Thyroid gland (tissue), 4 donors: ENCODE measurements at regions not wholly inside any gene's neighbourhood (a gene's known extent, or its start where the extent isn't known, plus 50 kb on each side); places are given as distances from the start of the nearest gene placed in this dataset.

Experiments used
- CTCF ChIP-seq, 6 experiments: fragments of 200-600 bp in 3 of 6; fragments of 450-650 bp in 3 of 6; sonication (generic) in 3 of 6; IDR thresholded peaks; one replicate each; pipeline ENCODE4 v1.5.1; 2016 to 2019; ENCODE audit warnings: antibody characterized with exemption in 6 of 6, mild to moderate bottlenecking in 2 of 6, inconsistent platforms in 1 of 6, moderate library complexity in 1 of 6
- POLR2A ChIP-seq, 2 donors: fragments of 450-650 bp; IDR thresholded peaks; one replicate each; pipeline ENCODE4 v1.6.1; 2017; ENCODE audit warnings: antibody characterized with exemption in 2 of 2, mild to moderate bottlenecking in 2 of 2, moderate library complexity in 1 of 2

GRCh38 chr14:51167587-51168214 is 72.3 kb upstream of the TMX1 start:
- TF ChIP-seq CTCF (IDR thresholded peaks at IDR 0.05) (no peak), POLR2A (IDR thresholded peaks at IDR 0.05) (no peak)
